ENCODE measurements at regions not wholly inside any gene's neighbourhood (a gene's known extent, or its start where the extent isn't known, plus 50 kb on each side); places are given as distances from the start of the nearest gene placed in this dataset.
A peak's percentile ranks its signal among the peaks of the same experiment; 100 is the strongest.

- no peaks in the 10 kb centered on the region for H3K79me2 ChIP-seq (ENCODE audit: low read length)
- H3K4me3 ChIP-seq (ENCODE audit: low read length), result no peak overlapping the region
- no peaks in the 10 kb centered on the region for H4K20me1 ChIP-seq (ENCODE audit: insufficient read depth, low read depth, low read length)
These were observed 162.0 kb upstream of the STK17B start for GRCh38 chr2:196333397-196333796.

GRCh38 chr2:196334710-196335109 is 163.3 kb upstream of the STK17B start:
- no peak overlapping the region for H3K27ac ChIP-seq (ENCODE audit: low read length)
- no peak overlapping the region for H2AFZ ChIP-seq (ENCODE audit: low read length)
- no peaks in the 10 kb centered on the region for H3K36me3 ChIP-seq (ENCODE audit: insufficient read depth, low read length)
- no peaks in the 10 kb centered on the region for H3K27me3 ChIP-seq (ENCODE audit: low read length)
- no peaks in the 10 kb centered on the region for H3K9me2 ChIP-seq (replicated peaks; ENCODE audit: insufficient read depth, low read length)
- no peak overlapping the region for H3K4me3 ChIP-seq (ENCODE audit: low read length)
- H3K4me1 ChIP-seq (ENCODE audit: low read length), result peaks cover 13% of the 10 kb centered on the region
- H3K9me3 ChIP-seq (ENCODE audit: low read length), result no peaks in the 10 kb centered on the region
- no peaks in the 10 kb centered on the region for H3K79me2 ChIP-seq (ENCODE audit: low read length)
- DNase-seq, result no peak
- H3K9ac ChIP-seq (ENCODE audit: low read length), result no peak overlapping the region
- no peaks in the 10 kb centered on the region for H4K20me1 ChIP-seq (ENCODE audit: insufficient read depth, low read depth, low read length)
- no peak overlapping the region for H3K4me2 ChIP-seq (ENCODE audit: low read depth, low read length, poor library complexity, severe bottlenecking)

More at GRCh38 chr2:196333397-196333796, 162.0 kb upstream of the STK17B start:
- no peaks in the 10 kb centered on the region for H3K27me3 ChIP-seq (ENCODE audit: low read length)
- no peak overlapping the region for H3K9ac ChIP-seq (ENCODE audit: low read length)
- peaks cover 13% of the 10 kb centered on the region for H3K4me1 ChIP-seq (ENCODE audit: low read length)
- H3K36me3 ChIP-seq (ENCODE audit: insufficient read depth, low read length), result no peaks in the 10 kb centered on the region
- no peak overlapping the region for H2AFZ ChIP-seq (ENCODE audit: low read length)
- no peaks in the 10 kb centered on the region for H3K9me2 ChIP-seq (replicated peaks; ENCODE audit: insufficient read depth, low read length)
- H3K9me3 ChIP-seq (ENCODE audit: low read length), result no peaks in the 10 kb centered on the region
- H3K27ac ChIP-seq (ENCODE audit: low read length), result no peak overlapping the region
- H3K4me2 ChIP-seq (ENCODE audit: low read depth, low read length, poor library complexity, severe bottlenecking), result no peak overlapping the region
- no peak for DNase-seq

DNA sequence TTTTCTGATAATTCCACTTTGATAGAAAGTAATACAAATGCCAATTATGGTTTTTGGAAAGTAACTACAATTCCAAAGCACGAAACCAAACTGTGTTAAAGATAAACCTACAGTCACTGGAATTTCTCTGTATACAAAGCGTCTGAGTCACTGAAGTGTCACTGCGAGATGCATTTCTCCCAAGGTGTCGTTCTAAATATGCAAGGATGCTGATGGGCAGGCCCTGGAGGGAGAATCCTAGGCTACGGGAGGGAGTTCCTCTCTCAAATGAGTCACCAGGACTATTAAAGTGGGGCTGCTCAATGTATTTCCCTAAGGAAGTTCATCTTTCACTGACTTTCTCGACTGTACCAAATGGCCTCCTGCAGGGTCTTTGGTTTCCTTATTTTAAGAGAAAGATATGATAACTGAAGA is 163.8 kb upstream of the STK17B start:
- H3K4me3 ChIP-seq (ENCODE audit: low read length), result no peak overlapping the region
- H3K79me2 ChIP-seq (ENCODE audit: low read length), result no peaks in the 10 kb centered on the region
- no peaks in the 10 kb centered on the region for H3K27me3 ChIP-seq (ENCODE audit: low read length)
- DNase-seq, result no peak
- no peaks in the 10 kb centered on the region for H3K9me2 ChIP-seq (replicated peaks; ENCODE audit: insufficient read depth, low read length)
- no peak overlapping the region for H3K9ac ChIP-seq (ENCODE audit: low read length)
- no peaks in the 10 kb centered on the region for H3K9me3 ChIP-seq (ENCODE audit: low read length)
- no peaks in the 10 kb centered on the region for H3K36me3 ChIP-seq (ENCODE audit: insufficient read depth, low read length)
- H3K4me1 ChIP-seq (ENCODE audit: low read length), result peaks cover 13% of the 10 kb centered on the region
- H4K20me1 ChIP-seq (ENCODE audit: insufficient read depth, low read depth, low read length), result no peaks in the 10 kb centered on the region
- H3K4me2 ChIP-seq (ENCODE audit: low read depth, low read length, poor library complexity, severe bottlenecking), result no peak overlapping the region
- no peak overlapping the region for H2AFZ ChIP-seq (ENCODE audit: low read length)
- H3K27ac ChIP-seq (ENCODE audit: low read length), result no peak overlapping the region

GRCh38 chr2:196336207-196336606 is 164.8 kb upstream of the STK17B start:
- Histone ChIP-seq H3K27ac (ENCODE audit: low read length) (no peak overlapping the region), H3K36me3 (ENCODE audit: insufficient read depth, low read length) (no peaks in the 10 kb centered on the region), H3K4me1 (ENCODE audit: low read length) (peaks cover 15% of the 10 kb centered on the region), H3K4me2 (ENCODE audit: low read depth, low read length, poor library complexity, severe bottlenecking) (no peak overlapping the region), H3K9me2 (replicated peaks; ENCODE audit: insufficient read depth, low read length) (no peaks in the 10 kb centered on the region), H4K20me1 (ENCODE audit: insufficient read depth, low read depth, low read length) (no peaks in the 10 kb centered on the region), H3K4me3 (ENCODE audit: low read length) (no peak overlapping the region), H2AFZ (ENCODE audit: low read length) (no peak overlapping the region), H3K9ac (ENCODE audit: low read length) (no peak overlapping the region), H3K9me3 (ENCODE audit: low read length) (no peaks in the 10 kb centered on the region), H3K27me3 (ENCODE audit: low read length) (no peaks in the 10 kb centered on the region), H3K79me2 (ENCODE audit: low read length) (no peaks in the 10 kb centered on the region)
- no peak for DNase-seq

GRCh38 chr2:196336715-196337114 is 165.3 kb upstream of the STK17B start:
- H2AFZ ChIP-seq (ENCODE audit: low read length), result no peak overlapping the region
- H3K27me3 ChIP-seq (ENCODE audit: low read length), result no peaks in the 10 kb centered on the region
- no peak overlapping the region for H3K27ac ChIP-seq (ENCODE audit: low read length)
- H3K36me3 ChIP-seq (ENCODE audit: insufficient read depth, low read length), result no peaks in the 10 kb centered on the region
- H3K9me3 ChIP-seq (ENCODE audit: low read length), result no peaks in the 10 kb centered on the region
- DNase-seq, result no peak
- no peak overlapping the region for H3K4me2 ChIP-seq (ENCODE audit: low read depth, low read length, poor library complexity, severe bottlenecking)
- H3K9me2 ChIP-seq (replicated peaks; ENCODE audit: insufficient read depth, low read length), result no peaks in the 10 kb centered on the region
- H4K20me1 ChIP-seq (ENCODE audit: insufficient read depth, low read depth, low read length), result no peaks in the 10 kb centered on the region
- no peak overlapping the region for H3K4me3 ChIP-seq (ENCODE audit: low read length)
- H3K79me2 ChIP-seq (ENCODE audit: low read length), result no peaks in the 10 kb centered on the region
- H3K9ac ChIP-seq (ENCODE audit: low read length), result no peak overlapping the region
- H3K4me1 ChIP-seq (ENCODE audit: low read length), result peaks cover 21% of the 10 kb centered on the region

- H3K79me2 ChIP-seq (ENCODE audit: low read length), result no peaks in the 10 kb centered on the region
- no peak overlapping the region for H3K27ac ChIP-seq (ENCODE audit: low read length)
- peak; percentile 68 for DNase-seq
These were observed 166.0 kb upstream of the STK17B start for GRCh38 chr2:196337208-196337953.

DNA sequence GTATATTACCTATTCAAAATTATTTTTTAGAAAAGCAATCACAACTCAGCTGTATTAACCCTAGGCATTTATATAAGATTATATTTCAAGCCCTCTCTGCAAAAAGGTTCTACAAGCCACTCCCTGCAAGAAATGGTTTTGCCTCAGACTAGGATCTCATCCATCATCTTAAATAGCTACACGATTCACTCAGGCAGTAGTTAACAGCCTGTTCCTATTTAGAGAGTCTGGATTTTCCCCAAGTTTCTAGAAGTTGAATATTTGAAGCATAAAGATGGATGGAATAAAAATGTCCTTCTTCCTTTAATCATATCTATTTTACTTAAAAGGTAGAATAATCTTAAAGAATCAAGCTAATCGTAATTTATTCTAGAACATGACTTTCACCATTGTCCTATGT is 167.1 kb upstream of the STK17B start:
- Histone ChIP-seq H3K36me3 (ENCODE audit: insufficient read depth, low read length) (no peaks in the 10 kb centered on the region), H3K4me2 (ENCODE audit: low read depth, low read length, poor library complexity, severe bottlenecking) (no peak overlapping the region), H3K27me3 (ENCODE audit: low read length) (no peaks in the 10 kb centered on the region), H3K79me2 (ENCODE audit: low read length) (no peaks in the 10 kb centered on the region), H3K9ac (ENCODE audit: low read length) (no peak overlapping the region), H3K4me1 (ENCODE audit: low read length) (peaks cover 24% of the 10 kb centered on the region), H3K9me2 (replicated peaks; ENCODE audit: insufficient read depth, low read length) (no peaks in the 10 kb centered on the region), H3K9me3 (ENCODE audit: low read length) (no peaks in the 10 kb centered on the region), H3K4me3 (ENCODE audit: low read length) (no peak overlapping the region), H3K27ac (ENCODE audit: low read length) (no peak overlapping the region), H4K20me1 (ENCODE audit: insufficient read depth, low read depth, low read length) (no peaks in the 10 kb centered on the region), H2AFZ (ENCODE audit: low read length) (no peak overlapping the region)
- no peak for DNase-seq

More at GRCh38 chr2:196337208-196337953, 166.0 kb upstream of the STK17B start:
- H2AFZ ChIP-seq (ENCODE audit: low read length), result no peak overlapping the region
- no peaks in the 10 kb centered on the region for H3K9me2 ChIP-seq (replicated peaks; ENCODE audit: insufficient read depth, low read length)
- no peaks in the 10 kb centered on the region for H3K9me3 ChIP-seq (ENCODE audit: low read length)
- H3K9ac ChIP-seq (ENCODE audit: low read length), result no peak overlapping the region
- H3K4me3 ChIP-seq (ENCODE audit: low read length), result no peak overlapping the region
- no peaks in the 10 kb centered on the region for H3K36me3 ChIP-seq (ENCODE audit: insufficient read depth, low read length)
- no peaks in the 10 kb centered on the region for H4K20me1 ChIP-seq (ENCODE audit: insufficient read depth, low read depth, low read length)
- H3K4me1 ChIP-seq (ENCODE audit: low read length), result peaks cover 24% of the 10 kb centered on the region
- no peaks in the 10 kb centered on the region for H3K27me3 ChIP-seq (ENCODE audit: low read length)
- H3K4me2 ChIP-seq (ENCODE audit: low read depth, low read length, poor library complexity, severe bottlenecking), result peak overlapping the region; percentile 20

DNA sequence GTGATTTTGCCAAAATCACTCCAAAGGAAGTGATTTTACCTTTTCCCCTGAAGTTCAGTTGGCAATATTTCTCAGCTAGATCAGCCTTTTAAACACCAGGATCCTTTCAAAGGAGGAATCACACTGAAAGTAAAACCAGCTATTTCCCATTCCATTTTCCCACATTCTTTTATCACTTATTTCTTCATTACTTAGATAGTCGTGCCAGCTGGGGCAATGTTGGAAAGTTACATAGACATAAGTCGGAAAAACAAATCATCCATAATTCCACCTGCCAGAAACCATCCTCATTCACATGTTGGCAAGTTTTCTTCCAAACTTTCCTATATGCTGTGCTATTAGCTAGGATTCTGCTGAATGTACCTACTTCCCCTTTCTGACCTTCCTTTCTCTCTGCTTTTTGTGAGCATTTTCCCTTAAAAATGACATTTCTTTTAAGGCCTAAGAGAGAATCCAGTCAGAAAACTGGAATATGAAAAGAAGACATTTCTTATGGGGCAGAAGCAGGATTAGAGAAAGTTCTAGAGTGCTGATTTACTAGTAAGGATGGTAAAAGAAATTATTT is 170.0 kb upstream of the STK17B start:
- Histone ChIP-seq H3K27me3 (ENCODE audit: low read length) (no peaks in the 10 kb centered on the region), H3K79me2 (ENCODE audit: low read length) (no peaks in the 10 kb centered on the region)

More for the DNA sequence above, 170.0 kb upstream of the STK17B start:
- Histone ChIP-seq H3K9me2 (replicated peaks; ENCODE audit: insufficient read depth, low read length) (no peaks in the 10 kb centered on the region), H2AFZ (ENCODE audit: low read length) (no peak overlapping the region), H3K9ac (ENCODE audit: low read length) (no peak overlapping the region), H3K4me3 (ENCODE audit: low read length) (no peak overlapping the region), H3K4me2 (ENCODE audit: low read depth, low read length, poor library complexity, severe bottlenecking) (peak overlapping the region; percentile 29), H3K27ac (ENCODE audit: low read length) (no peak overlapping the region), H3K36me3 (ENCODE audit: insufficient read depth, low read length) (no peaks in the 10 kb centered on the region), H3K9me3 (ENCODE audit: low read length) (no peaks in the 10 kb centered on the region), H4K20me1 (ENCODE audit: insufficient read depth, low read depth, low read length) (no peaks in the 10 kb centered on the region), H3K4me1 (ENCODE audit: low read length) (peaks cover 33% of the 10 kb centered on the region)
- DNase-seq, result no peak

Measured in Karpas-422 (cell line).